ENCODE measurements at regions not wholly inside any gene's neighbourhood (a gene's known extent, or its start where the extent isn't known, plus 50 kb on each side); places are given as distances from the start of the nearest gene placed in this dataset.
A peak's percentile ranks its signal among the peaks of the same experiment; 100 is the strongest.
"Not testable (repeated sequence)": the region's sequence is repeated elsewhere in the genome, so short reads cannot be mapped to it uniquely, and the experiment has no call there.

DNA sequence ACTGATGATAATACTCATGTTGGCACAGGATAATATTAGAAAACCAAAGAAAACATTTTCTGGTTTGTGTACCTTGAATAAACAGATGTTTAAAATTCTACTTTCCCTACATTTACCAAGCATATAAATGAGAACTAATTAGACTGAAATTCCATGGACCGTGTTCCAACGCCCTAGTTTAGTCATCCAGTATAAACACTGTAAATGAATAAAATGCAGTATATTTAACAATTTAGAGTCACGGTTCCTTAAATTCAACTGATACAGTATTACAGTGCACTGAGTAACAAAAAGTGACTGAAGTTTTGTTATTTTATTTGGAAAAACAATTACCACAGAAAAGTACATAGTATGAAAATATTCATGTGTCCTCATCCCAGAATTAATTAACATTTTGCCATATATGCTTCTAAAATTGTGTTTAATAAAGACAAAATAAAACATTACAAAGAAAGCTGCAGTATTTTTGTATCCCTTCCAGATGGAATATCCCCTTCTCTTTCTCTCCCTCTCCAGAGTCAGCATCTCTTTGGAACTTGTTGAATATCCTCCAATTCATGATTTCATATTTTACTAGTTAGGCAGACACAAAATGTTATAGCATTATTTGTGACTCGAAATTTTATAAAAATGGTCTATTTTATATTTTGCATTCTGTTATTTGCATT, 112.5 kb downstream of the HMHB1 start:
- Histone ChIP-seq H3K9me3 (no peaks in the 10 kb centered on the region), H3K27me3 (no peaks in the 10 kb centered on the region), H3K27ac (no peak overlapping the region), H3K4me1 (peaks cover 0 to 11% of the 10 kb centered on the region in 2 donors), H3K4me3 (no peak overlapping the region), H3K36me3 (no peaks in the 10 kb centered on the region)
- no peak for TF ChIP-seq POLR2A (IDR thresholded peaks at IDR 0.05)
- TF ChIP-seq, protein P1, sequence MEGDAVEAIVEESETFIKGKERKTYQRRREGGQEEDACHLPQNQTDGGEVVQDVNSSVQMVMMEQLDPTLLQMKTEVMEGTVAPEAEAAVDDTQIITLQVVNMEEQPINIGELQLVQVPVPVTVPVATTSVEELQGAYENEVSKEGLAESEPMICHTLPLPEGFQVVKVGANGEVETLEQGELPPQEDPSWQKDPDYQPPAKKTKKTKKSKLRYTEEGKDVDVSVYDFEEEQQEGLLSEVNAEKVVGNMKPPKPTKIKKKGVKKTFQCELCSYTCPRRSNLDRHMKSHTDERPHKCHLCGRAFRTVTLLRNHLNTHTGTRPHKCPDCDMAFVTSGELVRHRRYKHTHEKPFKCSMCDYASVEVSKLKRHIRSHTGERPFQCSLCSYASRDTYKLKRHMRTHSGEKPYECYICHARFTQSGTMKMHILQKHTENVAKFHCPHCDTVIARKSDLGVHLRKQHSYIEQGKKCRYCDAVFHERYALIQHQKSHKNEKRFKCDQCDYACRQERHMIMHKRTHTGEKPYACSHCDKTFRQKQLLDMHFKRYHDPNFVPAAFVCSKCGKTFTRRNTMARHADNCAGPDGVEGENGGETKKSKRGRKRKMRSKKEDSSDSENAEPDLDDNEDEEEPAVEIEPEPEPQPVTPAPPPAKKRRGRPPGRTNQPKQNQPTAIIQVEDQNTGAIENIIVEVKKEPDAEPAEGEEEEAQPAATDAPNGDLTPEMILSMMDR (IDR thresholded peaks at IDR 0.05 in 4 of 5, conservative IDR thresholded peaks at IDR 0.05 in 1 of 5), result no peak
- no peak for ATAC-seq
- intact Hi-C loops (cut with DNase I; ENCODE audit: low total_unique reads), result no loop called here
- DNase-seq, result no peak
- in situ Hi-C loops (cut with MboI; ENCODE audit: low sequenced_read_pairs in 4 of 4), result no loop called here

DNA sequence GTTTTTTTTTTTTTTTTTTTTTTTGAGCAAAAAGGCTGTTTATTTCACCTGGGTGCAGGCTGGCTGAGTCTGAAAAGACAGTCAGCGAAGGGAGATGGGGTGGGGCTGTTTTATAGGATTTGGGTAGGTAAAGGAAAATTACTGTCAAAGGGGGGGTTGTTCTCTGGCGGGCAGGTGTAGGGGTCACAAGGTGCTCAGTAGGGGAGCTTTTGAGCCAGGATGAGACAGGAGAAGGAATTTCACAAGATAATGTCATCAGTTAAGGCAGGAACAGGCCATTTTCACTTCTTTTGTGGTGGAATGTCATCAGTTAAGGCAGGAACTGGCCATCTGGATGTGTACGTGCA, 113.0 kb downstream of the HMHB1 start:
- ATAC-seq; H3K27me3 ChIP-seq; intact Hi-C loops (cut with DNase I; ENCODE audit: low total_unique reads); H3K27ac ChIP-seq; H3K4me3 ChIP-seq; H3K9me3 ChIP-seq; DNase-seq; H3K36me3 ChIP-seq; in situ Hi-C loops (cut with MboI; ENCODE audit: low sequenced_read_pairs in 4 of 4): not testable (repeated sequence)
- peaks cover 0 to 11% of the 10 kb centered on the region in 2 donors for H3K4me1 ChIP-seq

GRCh38 chr5:143929486-143929885, 117.5 kb downstream of the HMHB1 start:
- intact Hi-C loops (cut with DNase I; ENCODE audit: low total_unique reads), result no loop called here
- H3K4me3 ChIP-seq, result no peak overlapping the region
- no peak for DNase-seq
- in situ Hi-C loops (cut with MboI; ENCODE audit: low sequenced_read_pairs in 4 of 4), result no loop called here
- TF ChIP-seq, protein P1 (IDR thresholded peaks at IDR 0.05 in 4 of 5, conservative IDR thresholded peaks at IDR 0.05 in 1 of 5), result no peak
- TF ChIP-seq POLR2A (IDR thresholded peaks at IDR 0.05), result no peak
- no peak for ATAC-seq
- no peak overlapping the region for H3K27ac ChIP-seq
- peaks cover 0 to 5% of the 10 kb centered on the region in 2 donors for H3K4me1 ChIP-seq
- no peaks in the 10 kb centered on the region for H3K36me3 ChIP-seq
- no peaks in the 10 kb centered on the region for H3K9me3 ChIP-seq
- no peaks in the 10 kb centered on the region for H3K27me3 ChIP-seq

GRCh38 chr5:143930561-143930960, 118.6 kb downstream of the HMHB1 start:
- Histone ChIP-seq H3K9me3 (no peaks in the 10 kb centered on the region), H3K4me3 (no peak overlapping the region), H3K36me3 (no peaks in the 10 kb centered on the region), H3K27ac (no peak overlapping the region), H3K4me1 (peaks cover 0 to 5% of the 10 kb centered on the region in 2 donors), H3K27me3 (no peaks in the 10 kb centered on the region)
- DNase-seq (no peak), ATAC-seq (no peak)
- in situ Hi-C loops (cut with MboI; ENCODE audit: low sequenced_read_pairs in 4 of 4) (no loop called here), intact Hi-C loops (cut with DNase I; ENCODE audit: low total_unique reads) (no loop called here)
- TF ChIP-seq POLR2A (IDR thresholded peaks at IDR 0.05), result no peak
- TF ChIP-seq, protein P1 (IDR thresholded peaks at IDR 0.05 in 4 of 5, conservative IDR thresholded peaks at IDR 0.05 in 1 of 5), result no peak

- no peaks in the 10 kb centered on the region for H3K36me3 ChIP-seq
- peak overlapping the region in 1 of 4 donors; percentile 35 for H3K27ac ChIP-seq
- no peaks in the 10 kb centered on the region for H3K9me3 ChIP-seq
- TF ChIP-seq POLR2A (IDR thresholded peaks at IDR 0.05), result no peak
- TF ChIP-seq, protein P1 (IDR thresholded peaks at IDR 0.05 in 4 of 5, conservative IDR thresholded peaks at IDR 0.05 in 1 of 5), result no peak
- ATAC-seq, result peak; percentile 97 to 100
- H3K27me3 ChIP-seq, result no peaks in the 10 kb centered on the region
- intact Hi-C loops (cut with DNase I; ENCODE audit: low total_unique reads), result no loop called here
- H3K4me1 ChIP-seq, result peaks cover 0 to 5% of the 10 kb centered on the region in 2 donors
- in situ Hi-C loops (cut with MboI; ENCODE audit: low sequenced_read_pairs in 4 of 4), result no loop called here
- DNase-seq, result peak; percentile 20 to 48
- peak overlapping the region in 1 of 4 donors; percentile 13 for H3K4me3 ChIP-seq
Measured at GRCh38 chr5:143931476-143931875, 119.5 kb downstream of the HMHB1 start.
